K562 (cell line): ENCODE measurements at regions not wholly inside any gene's neighbourhood (a gene's known extent, or its start where the extent isn't known, plus 50 kb on each side); places are given as distances from the start of the nearest gene placed in this dataset.
A peak's percentile ranks its signal among the peaks of the same experiment; 100 is the strongest.

Experiments used
- ATAC-seq: fragments of 200-7000 bp; cut with Tn5 transposase; 3 replicates; pipeline ENCODE4 v1.9.1; 2020; ENCODE audit warnings: moderate library complexity
- BruUV-seq: library from RNA; stranded (reverse); fragments of 400-500 nt; replicated peaks from 2 replicates; lab custom pipeline; 2021; lab: Mats Ljungman, UMichigan
- CTCF ChIA-PET: fragments of 300-600 bp; formaldehyde crosslinking; extraction: SDS; loops from one replicate; lab custom pipeline; 2021; ENCODE audit warnings: low intra/inter-chr PET ratio; lab: Yijun Ruan, JAX
- POLR2A ChIA-PET: fragments of 300-600, 350-650 bp; sonication (Branson Sonifier 250); formaldehyde crosslinking; extraction: SDS; loops from one replicate; lab custom pipeline; 2021; ENCODE audit warnings: antibody characterized with exemption, inconsistent platforms; lab: Yijun Ruan, JAX
- DNase-seq, 4 experiments: peaks; one replicate each; pipeline versions ENCODE4 v3.0.0 to v3.0.0-alpha.2; 2011 to 2018; ENCODE audit warnings: low spot score in 3 of 4, mixed read lengths in 3 of 4; ENCODE audit errors: extremely low read depth in 1 of 4
- FAIRE-seq: peaks from 2 replicates; lab custom pipeline; 2011; peaks lifted over from hg19 to GRCh38; lab: Jason Lieb, UNC
- H2AFZ ChIP-seq: 2 replicates; pipeline ENCODE4 v1.6.0; 2011; ENCODE audit warnings: low read depth, low read length, control low read depth, inconsistent platforms
- H3K27ac ChIP-seq: fragments of 200-600 bp; 3 replicates; pipeline ENCODE4 v1.8.0; 2011; ENCODE audit warnings: low read depth, mild to moderate bottlenecking, control low read depth, inconsistent platforms, low read length, moderate library complexity, mixed read lengths; ENCODE audit errors: extremely low read depth
- H3K27me3 ChIP-seq, 2 experiments: fragments of 300-600 bp in 1 of 2; 2 replicates in 1 of 2; 3 replicates in 1 of 2; pipeline versions ENCODE4 v1.6.0 to v1.8.0; 2011; ENCODE audit warnings: inconsistent platforms in 2 of 2, low read length in 2 of 2, mild to moderate bottlenecking in 1 of 2, mixed read lengths in 1 of 2, moderate library complexity in 1 of 2; ENCODE audit not compliant: control insufficient read depth in 2 of 2, insufficient read depth in 2 of 2
- H3K36me3 ChIP-seq: fragments of 300-600 bp; 3 replicates; pipeline ENCODE4 v1.8.0; 2011; ENCODE audit warnings: mild to moderate bottlenecking, low read length, inconsistent platforms; ENCODE audit not compliant: control insufficient read depth, insufficient read depth
- H3K4me1 ChIP-seq, 2 experiments: fragments of 200-600 bp in 1 of 2; replicated peaks in 1 of 2; 2 replicates in 1 of 2; 3 replicates in 1 of 2; pipeline versions ENCODE4 v1.5.1 to v1.8.0; 2011; ENCODE audit warnings: inconsistent platforms in 2 of 2, low read length in 2 of 2, mild to moderate bottlenecking in 1 of 2, mixed read lengths in 1 of 2, moderate library complexity in 1 of 2; ENCODE audit not compliant: control insufficient read depth in 2 of 2, insufficient read depth in 2 of 2
- H3K4me2 ChIP-seq: 2 replicates; pipeline ENCODE4 v1.6.1; 2011; ENCODE audit warnings: low read length, control low read depth, inconsistent platforms, mixed read lengths; ENCODE audit not compliant: insufficient read depth
- H3K4me3 ChIP-seq: fragments of 200-600 bp; sonication (generic), shearing (Covaris generic); 2 replicates; pipeline ENCODE4 v1.5.1; 2016; ENCODE audit warnings: control low read depth, inconsistent platforms
- H3K79me2 ChIP-seq: fragments of 200-600 bp; 3 replicates; pipeline ENCODE4 v1.8.0; 2011; ENCODE audit warnings: low read length, inconsistent platforms; ENCODE audit not compliant: control insufficient read depth, insufficient read depth
- H3K9ac ChIP-seq, 2 experiments: 2 replicates each; pipeline versions ENCODE4 v1.6.0 to v1.6.1; 2011; ENCODE audit warnings: low read depth in 2 of 2, low read length in 2 of 2, control low read depth in 1 of 2, inconsistent platforms in 1 of 2, mild to moderate bottlenecking in 1 of 2, mixed read lengths in 1 of 2; ENCODE audit not compliant: insufficient read depth in 1 of 2
- H3K9me1 ChIP-seq: one replicate; pipeline ENCODE4 v1.6.0; 2011; ENCODE audit warnings: inconsistent platforms, mild to moderate bottlenecking, low read length, moderate library complexity; ENCODE audit not compliant: control insufficient read depth, insufficient read depth
- H3K9me3 ChIP-seq: replicated peaks from 2 replicates; pipeline ENCODE4 v1.5.1; 2011; ENCODE audit warnings: low read depth, low read length, inconsistent platforms; ENCODE audit not compliant: control insufficient read depth, insufficient read depth
- H4K20me1 ChIP-seq: replicated peaks from 2 replicates; pipeline ENCODE4 v1.6.1; 2011; ENCODE audit warnings: low read length, inconsistent platforms, mixed read lengths; ENCODE audit not compliant: control insufficient read depth, insufficient read depth
- CCAR2 ChIP-seq: fragments of 200-400 bp; formaldehyde crosslinking; IDR thresholded peaks from 2 replicates; pipeline ENCODE4 v1.6.1; 2017; ENCODE audit warnings: mild to moderate bottlenecking, low read depth, low read length
- CEBPB ChIP-seq: fragments of 450-650 bp; IDR thresholded peaks from 2 replicates; pipeline ENCODE4 v1.6.1; 2016; ENCODE audit warnings: missing genetic modification characterization, missing compliant biosample characterization
- DPF2 ChIP-seq: fragments of 450-650 bp; IDR thresholded peaks from 2 replicates; pipeline ENCODE4 v1.6.1; 2016
- EP400 ChIP-seq: fragments of 450-650 bp; IDR thresholded peaks from 2 replicates; pipeline ENCODE4 v1.6.1; 2017; ENCODE audit warnings: antibody characterized with exemption, mild to moderate bottlenecking, moderate library complexity
- JUN ChIP-seq, 2 experiments: sonication (generic) in 1 of 2; formaldehyde crosslinking in 1 of 2; IDR thresholded peaks; 2 replicates each; pipeline versions ENCODE4 v1.6.1 to v1.8.0; 2012 to 2022; ENCODE audit warnings: borderline replicate concordance in 2 of 2, mild to moderate bottlenecking in 2 of 2, improper control_type of control experiment in 1 of 2, low read depth in 1 of 2, low read length in 1 of 2, missing genetic modification reagents in 1 of 2
- JUND ChIP-seq, 2 experiments: IDR thresholded peaks; 2 replicates in 1 of 2; 3 replicates in 1 of 2; pipeline ENCODE4 v1.6.1; 2011; ENCODE audit warnings: borderline replicate concordance in 2 of 2, low read depth in 2 of 2, low read length in 2 of 2, improper control_type of control experiment in 1 of 2, missing biosample characterization in 1 of 2, missing genetic modification characterization in 1 of 2, missing genetic modification reagents in 1 of 2
- KDM1A ChIP-seq, 2 experiments: fragments of 450-650 bp; IDR thresholded peaks; 2 replicates each; pipeline ENCODE4 v1.6.1; 2016; ENCODE audit warnings: mild to moderate bottlenecking in 2 of 2
- RNF219 ChIP-seq: fragments of 250-450 bp; sonication (Bioruptor Pico); IDR thresholded peaks from 2 replicates; pipeline ENCODE4 v1.5.0; 2022; ENCODE audit warnings: mild to moderate bottlenecking
- SMARCA5 ChIP-seq: fragments of 450-650 bp; IDR thresholded peaks from 2 replicates; pipeline ENCODE4 v1.6.1; 2016
- SMARCC2 ChIP-seq: fragments of 450-650 bp; IDR thresholded peaks from 2 replicates; pipeline ENCODE4 v1.6.1; 2017; ENCODE audit warnings: antibody characterized with exemption, moderate library complexity, mild to moderate bottlenecking, low read depth
- SMARCE1 ChIP-seq: fragments of 450-650 bp; IDR thresholded peaks from 2 replicates; pipeline ENCODE4 v1.7.1; 2016; ENCODE audit warnings: mild to moderate bottlenecking
- SRSF1 ChIP-seq: fragments of 200-400 bp; formaldehyde crosslinking; IDR thresholded peaks from 2 replicates; pipeline ENCODE4 v1.6.1; 2017; ENCODE audit warnings: mild to moderate bottlenecking, low read depth, low read length, moderate library complexity
- TRIM24 ChIP-seq, 2 experiments: fragments of 450-650 bp; IDR thresholded peaks; 2 replicates each; pipeline ENCODE4 v1.6.1; 2016
- ZKSCAN1 ChIP-seq: fragments of 150-350 bp; IDR thresholded peaks from 2 replicates; pipeline ENCODE4 v1.6.1; 2016; ENCODE audit warnings: low read depth, low read length
- WGBS: fragments of 100-300 bp; shearing (Covaris generic); methylation state at CpG from one replicate; pipeline ENCODE4 v1.1.6; 2016; ENCODE audit warnings: low coverage, mixed read lengths; ENCODE audit not compliant: insufficient coverage; ENCODE audit errors: missing lambda C conversion rate; 5-methylcytosine and 5-hydroxymethylcytosine counted together
- in situ Hi-C: fragments of 300-500 bp; cut with MboI; formaldehyde crosslinking; loops from 4 replicates; pipeline ENCODE4 v1.15.0; 2018; ENCODE audit warnings: inconsistent platforms, mixed read lengths
- intact Hi-C: fragments of 100-400 bp; cut with micrococcal nuclease; formaldehyde crosslinking; loops from 2 replicates; pipeline ENCODE4 v1.14.2; 2022
- TF ChIP-seq, protein P1 (sequence below): fragments of 450-650 bp; IDR thresholded peaks from 2 replicates; pipeline ENCODE4 v1.6.1; 2016
- TF ChIP-seq, protein P2 (sequence below): fragments of 450-650 bp; IDR thresholded peaks from 2 replicates; pipeline ENCODE4 v1.6.1; 2016; ENCODE audit warnings: missing biosample characterization, missing genetic modification characterization

GRCh38 chr12:93137656-93138612 lies 208.8 kb upstream of the EEA1 start:
- H3K27me3 ChIP-seq = no peaks in the 10 kb centered on the region
- CTCF ChIA-PET = no interaction called here
- ATAC-seq (peak; percentile 80), FAIRE-seq (peak; percentile 71), DNase-seq (peak; percentile 21 to 61 (median 36))
- in situ Hi-C loops (no loop called here), intact Hi-C loops (no loop called here)
- H3K79me2 ChIP-seq = no peaks in the 10 kb centered on the region
- H3K9me3 ChIP-seq = no peaks in the 10 kb centered on the region
- peak overlapping the region; percentile 55 for H2AFZ ChIP-seq
- H3K9me1 ChIP-seq = no peaks in the 10 kb centered on the region
- 28% methylated on average over 6 of the region's 6 CpGs for WGBS
- H3K9ac ChIP-seq = no peak overlapping the region
- H3K4me2 ChIP-seq = no peak overlapping the region
- H3K27ac ChIP-seq = no peak overlapping the region
- no peaks in the 10 kb centered on the region for H3K36me3 ChIP-seq
- no peaks in the 10 kb centered on the region for H4K20me1 ChIP-seq
- no peak overlapping the region for H3K4me3 ChIP-seq
- H3K4me1 ChIP-seq = peaks cover 0 to 14% of the 10 kb centered on the region in 2 experiments; a peak in 3 of 5 replicates
- no TSS peak for BruUV-seq
- POLR2A ChIA-PET = interaction anchor here (0.9 to 1.9 kb wide), 3 partner anchors 11 to 15 kb away, joined by 3 to 4 read pairs (median 3); no protein-coding TSS in a partner anchor
- TF ChIP-seq ZKSCAN1 (peak; percentile 22; the same call in 1 of the 2 replicates), SMARCA5 (no peak), JUND (IDR thresholded peaks at IDR 0.05; ENCODE audit: borderline replicate concordance, low read depth, low read length) (peak; percentile 73; the same call in 1 of the 2 replicates), JUND (tag; IDR thresholded peaks at IDR 0.05; ENCODE audit: borderline replicate concordance, low read depth, low read length) (peak; percentile 71; the same call in 1 of the 3 replicates), DPF2 (peak; percentile 54), RNF219 (no peak), TRIM24 (IDR thresholded peaks at IDR 0.05) (0 out of 4 replicates have a peak, but pooled peaks of 1 of the 2 experiments have one; percentile 31), KDM1A (IDR thresholded peaks at IDR 0.05) (0 out of 4 replicates have a peak, but pooled peaks of 1 of the 2 experiments have one; percentile 23), SMARCC2 (0 out of 2 replicates have a peak, but pooled peaks have one; percentile 25), JUN (IDR thresholded peaks at IDR 0.05; ENCODE audit: borderline replicate concordance, low read depth, low read length) (peak; percentile 84), JUN (CRISPR knock-in tag; IDR thresholded peaks at IDR 0.05; ENCODE audit: borderline replicate concordance) (no peak), SRSF1 (no peak), CCAR2 (no peak), SMARCE1 (peak; percentile 40; the same call in 1 of the 2 replicates), CEBPB (tag) (no peak), EP400 (0 out of 2 replicates have a peak, but pooled peaks have one; percentile 16)
- TF ChIP-seq, protein P1, sequence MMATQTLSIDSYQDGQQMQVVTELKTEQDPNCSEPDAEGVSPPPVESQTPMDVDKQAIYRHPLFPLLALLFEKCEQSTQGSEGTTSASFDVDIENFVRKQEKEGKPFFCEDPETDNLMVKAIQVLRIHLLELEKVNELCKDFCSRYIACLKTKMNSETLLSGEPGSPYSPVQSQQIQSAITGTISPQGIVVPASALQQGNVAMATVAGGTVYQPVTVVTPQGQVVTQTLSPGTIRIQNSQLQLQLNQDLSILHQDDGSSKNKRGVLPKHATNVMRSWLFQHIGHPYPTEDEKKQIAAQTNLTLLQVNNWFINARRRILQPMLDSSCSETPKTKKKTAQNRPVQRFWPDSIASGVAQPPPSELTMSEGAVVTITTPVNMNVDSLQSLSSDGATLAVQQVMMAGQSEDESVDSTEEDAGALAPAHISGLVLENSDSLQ = peak; percentile 71
- TF ChIP-seq, protein P2, sequence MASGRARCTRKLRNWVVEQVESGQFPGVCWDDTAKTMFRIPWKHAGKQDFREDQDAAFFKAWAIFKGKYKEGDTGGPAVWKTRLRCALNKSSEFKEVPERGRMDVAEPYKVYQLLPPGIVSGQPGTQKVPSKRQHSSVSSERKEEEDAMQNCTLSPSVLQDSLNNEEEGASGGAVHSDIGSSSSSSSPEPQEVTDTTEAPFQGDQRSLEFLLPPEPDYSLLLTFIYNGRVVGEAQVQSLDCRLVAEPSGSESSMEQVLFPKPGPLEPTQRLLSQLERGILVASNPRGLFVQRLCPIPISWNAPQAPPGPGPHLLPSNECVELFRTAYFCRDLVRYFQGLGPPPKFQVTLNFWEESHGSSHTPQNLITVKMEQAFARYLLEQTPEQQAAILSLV (tag) = no peak
